Heart left ventricle (tissue), 16 donors: ENCODE measurements at regions not wholly inside any gene's neighbourhood (a gene's known extent, or its start where the extent isn't known, plus 50 kb on each side); places are given as distances from the start of the nearest gene placed in this dataset.

ENCODE experiments used
- ATAC-seq, 4 donors: fragments of 200-7000 bp; cut with Tn5 transposase; one replicate each; pipeline ENCODE4 v1.9.1; 2020 to 2022; ENCODE audit warnings: moderate library complexity in 4 of 4, mild to moderate bottlenecking in 3 of 4, moderate number of reproducible peaks in 1 of 4
- DNase-seq, 5 donors: peaks; one replicate each; pipeline ENCODE4 v3.0.0-alpha.2; 2020
- H3K27ac ChIP-seq, 12 donors: fragments of 200-600 bp; sonication (generic) in 4 of 12; one replicate each; pipeline versions ENCODE4 v1.5.0 to v1.8.0; 2016 to 2022; ENCODE audit warnings: mild to moderate bottlenecking in 2 of 12
- H3K27me3 ChIP-seq, 9 donors: fragments of 200-600 bp; sonication (generic) in 2 of 9; one replicate each; pipeline versions ENCODE4 v1.5.1 to v1.8.0; 2016 to 2022; ENCODE audit warnings: mild to moderate bottlenecking in 3 of 9
- H3K36me3 ChIP-seq, 9 donors: fragments of 200-600 bp; sonication (generic) in 2 of 9; one replicate each; pipeline versions ENCODE4 v1.5.0 to v1.8.0; 2018 to 2022; ENCODE audit warnings: mild to moderate bottlenecking in 2 of 9
- H3K4me1 ChIP-seq, 12 donors: fragments of 200-600 bp; sonication (generic) in 4 of 12; one replicate each; pipeline versions ENCODE4 v1.5.0 to v1.8.0; 2016 to 2022; ENCODE audit warnings: mild to moderate bottlenecking in 3 of 12
- H3K4me3 ChIP-seq, 12 donors: fragments of 200-600 bp; sonication (generic) in 4 of 12; one replicate each; pipeline versions ENCODE4 v1.5.0 to v1.8.0; 2017 to 2022; ENCODE audit warnings: mild to moderate bottlenecking in 9 of 12, moderate library complexity in 4 of 12
- H3K9me3 ChIP-seq, 12 donors: fragments of 200-600 bp; sonication (generic) in 4 of 12; one replicate each; pipeline versions ENCODE4 v1.5.0 to v1.8.0; 2016 to 2022; ENCODE audit warnings: mild to moderate bottlenecking in 1 of 12
- CTCF ChIP-seq, 12 donors: fragments of 200-600 bp; sonication (generic) in 4 of 12; IDR thresholded peaks; one replicate each; pipeline versions ENCODE4 v1.5.0 to v1.8.0; 2018 to 2022; ENCODE audit warnings: antibody characterized with exemption in 12 of 12, mild to moderate bottlenecking in 5 of 12
- POLR2A ChIP-seq, 2 donors: fragments of 450-650 bp; IDR thresholded peaks; one replicate each; pipeline ENCODE4 v1.6.1; 2017; ENCODE audit warnings: antibody characterized with exemption in 2 of 2, mild to moderate bottlenecking in 2 of 2, moderate library complexity in 2 of 2
- WGBS, 4 donors: extraction: QIAGEN DNeasy Blood & Tissue Kit in 2 of 4; methylation state at CpG; one replicate each; pipeline versions ENCODE4 v1.1.5 to v1.1.7; 2013 to 2018; 5-methylcytosine and 5-hydroxymethylcytosine counted together
- intact Hi-C, 10 donors: fragments of 100-400 bp; cut with DNase I; formaldehyde crosslinking; loops; one replicate each; pipeline versions ENCODE4 v1.11.1 to v1.14.2; 2022
- donor health status: ischemic (EF 13 %, LVEDD 7.1; RV severe dilation, severe dysfunction).
- donor health status: healthy with polysubstance abuse.
- donor health status: DM: no; HTN: yes; CAD: no.
- donor health status: DM: no; HTN: no; CAD: no.
- donor health status: ischemic (EF 25% LVEDD 6.9; RV normal size, moderate dysfunction).
- donor health status: ischemic (EF 25% LVEDD 5.7; RV mildly dilated, moderate dysfunction).
- donor health status: healthy.
- donor health status: DM: yes; HTN: yes; CAD: no.
- donor health status: ischemic (EF 35%, LVEDD 5.7; RV mildly dilated, moderate dysfunction).
- donor health status: nonischemic (EF 11% LVEDD 7.7; RV severe dilation, severe dysfunction).
- donor health status: DM: yes; HTN: yes; CAD: no.
- donor health status: PGD.
- donor health status: ischemic (EF 29% LVEDD 5.4; RV normal size, mild dysfunction).
- donor health status: nonischemic (EF 23%, LVEDD 6.1; RV moderate dilation, normal function).

- ATAC-seq (no peak), DNase-seq (no peak)
- 86 to 92% (median 88%) methylated on average over 2 of the region's 2 CpGs for WGBS, 4 donors
- Histone ChIP-seq H3K4me3 (no peak overlapping the region), H3K27me3 (no peaks in the 10 kb centered on the region), H3K36me3 (no peaks in the 10 kb centered on the region), H3K4me1 (peaks cover 0 to 8% (median 4%) of the 10 kb centered on the region in 12 donors), H3K27ac (no peak overlapping the region), H3K9me3 (no peaks in the 10 kb centered on the region)
- TF ChIP-seq POLR2A (IDR thresholded peaks at IDR 0.05) = no peak
- intact Hi-C loops = no loop called here
Measured at GRCh38 chr6:16047435-16047990, 81.4 kb upstream of the MYLIP start.

- DNase-seq = no peak
- TF ChIP-seq CTCF (IDR thresholded peaks at IDR 0.05) (no peak), POLR2A (IDR thresholded peaks at IDR 0.05) (no peak)
- WGBS, 4 donors = 59 to 64% (median 63%) methylated on average over 4 of the region's 4 CpGs
- H3K9me3 ChIP-seq = peaks cover 0 to 6% (median 0%) of the 10 kb centered on the region in 12 donors
- no peaks in the 10 kb centered on the region for H3K36me3 ChIP-seq
- intact Hi-C loops = no loop called here
- no peak for ATAC-seq
- H3K4me3 ChIP-seq = no peak overlapping the region
- H3K27ac ChIP-seq = no peak overlapping the region
- H3K4me1 ChIP-seq = peaks cover 0 to 8% (median 4%) of the 10 kb centered on the region in 12 donors
- H3K27me3 ChIP-seq = no peaks in the 10 kb centered on the region
Measured at GRCh38 chr6:16045238-16045637, 83.6 kb upstream of the MYLIP start.

- Histone ChIP-seq H3K4me1 (peaks cover 0 to 8% (median 4%) of the 10 kb centered on the region in 12 donors), H3K36me3 (no peaks in the 10 kb centered on the region), H3K27ac (no peak overlapping the region), H3K9me3 (peaks cover 0 to 6% (median 0%) of the 10 kb centered on the region in 12 donors), H3K27me3 (no peaks in the 10 kb centered on the region), H3K4me3 (no peak overlapping the region)
- intact Hi-C loops = no loop called here
- ATAC-seq (no peak), DNase-seq (no peak)
- no peak for TF ChIP-seq CTCF (IDR thresholded peaks at IDR 0.05)
- no peak for TF ChIP-seq POLR2A (IDR thresholded peaks at IDR 0.05)
- 74 to 81% (median 78%) methylated on average over 2 of the region's 2 CpGs for WGBS, 4 donors
Measured at GRCh38 chr6:16044211-16044643, 84.7 kb upstream of the MYLIP start.

- ATAC-seq = no peak
- intact Hi-C loops = no loop called here
Measured at GRCh38 chr6:16043171-16044135, 85.4 kb upstream of the MYLIP start.

More at GRCh38 chr6:16043171-16044135, 85.4 kb upstream of the MYLIP start:
- 66 to 79% (median 74%) methylated on average over 5 of the region's 5 CpGs for WGBS, 4 donors
- Histone ChIP-seq H3K9me3 (peaks cover 0 to 6% (median 0%) of the 10 kb centered on the region in 12 donors), H3K27ac (no peak overlapping the region), H3K27me3 (no peaks in the 10 kb centered on the region), H3K4me1 (peaks cover 0 to 8% (median 4%) of the 10 kb centered on the region in 12 donors), H3K36me3 (no peaks in the 10 kb centered on the region), H3K4me3 (no peak overlapping the region)
- TF ChIP-seq CTCF (IDR thresholded peaks at IDR 0.05) = no peak
- no peak for DNase-seq
